ENCODE measurements at regions not wholly inside any gene's neighbourhood (a gene's known extent, or its start where the extent isn't known, plus 50 kb on each side); places are given as distances from the start of the nearest gene placed in this dataset.
A peak's percentile ranks its signal among the peaks of the same experiment; 100 is the strongest.

DNA sequence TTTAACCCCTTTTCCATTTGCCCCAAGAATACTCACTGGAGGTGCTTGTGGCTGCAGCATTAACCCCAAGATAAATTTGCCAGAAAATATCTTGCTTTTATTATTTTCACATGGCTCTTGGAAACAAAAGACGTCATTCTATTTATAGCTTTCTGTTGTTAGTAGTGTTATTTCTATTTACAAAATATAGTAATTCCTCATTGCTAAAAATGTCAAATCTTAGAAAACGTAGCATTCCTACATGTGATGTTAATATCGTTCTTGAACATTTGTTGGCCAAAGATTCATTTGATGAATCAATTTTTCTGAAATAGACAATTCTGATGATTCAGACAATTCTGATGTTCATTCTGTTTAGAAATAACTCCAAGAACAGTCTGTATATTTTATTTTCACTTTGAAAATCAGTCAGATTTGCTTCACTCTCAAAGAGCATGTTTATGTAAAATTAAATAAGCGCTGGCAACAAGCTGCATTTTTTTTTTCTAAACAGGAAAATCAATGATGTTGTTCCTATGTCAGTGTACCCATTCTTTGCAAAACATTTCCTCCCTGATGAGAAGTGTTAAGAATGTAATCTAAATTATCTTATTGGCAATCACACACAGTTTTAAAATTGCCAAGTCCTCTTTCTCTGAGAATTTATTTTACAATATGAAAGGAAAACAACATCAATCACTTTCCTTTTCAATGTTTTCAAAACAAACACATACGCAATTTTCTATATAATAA, 334.0 kb downstream of the KCTD12 start:
- Histone ChIP-seq H3K27ac (replicated peaks) (peak overlapping the region; percentile 4), H3K27me3 (ENCODE audit: low read depth) (no peaks in the 10 kb centered on the region), H3K4me3 (no peak overlapping the region), H3K36me3 (no peaks in the 10 kb centered on the region), H3K4me1 (peaks cover 4% of the 10 kb centered on the region), H3K9me3 (replicated peaks) (no peaks in the 10 kb centered on the region)
- TF ChIP-seq, protein P1, sequence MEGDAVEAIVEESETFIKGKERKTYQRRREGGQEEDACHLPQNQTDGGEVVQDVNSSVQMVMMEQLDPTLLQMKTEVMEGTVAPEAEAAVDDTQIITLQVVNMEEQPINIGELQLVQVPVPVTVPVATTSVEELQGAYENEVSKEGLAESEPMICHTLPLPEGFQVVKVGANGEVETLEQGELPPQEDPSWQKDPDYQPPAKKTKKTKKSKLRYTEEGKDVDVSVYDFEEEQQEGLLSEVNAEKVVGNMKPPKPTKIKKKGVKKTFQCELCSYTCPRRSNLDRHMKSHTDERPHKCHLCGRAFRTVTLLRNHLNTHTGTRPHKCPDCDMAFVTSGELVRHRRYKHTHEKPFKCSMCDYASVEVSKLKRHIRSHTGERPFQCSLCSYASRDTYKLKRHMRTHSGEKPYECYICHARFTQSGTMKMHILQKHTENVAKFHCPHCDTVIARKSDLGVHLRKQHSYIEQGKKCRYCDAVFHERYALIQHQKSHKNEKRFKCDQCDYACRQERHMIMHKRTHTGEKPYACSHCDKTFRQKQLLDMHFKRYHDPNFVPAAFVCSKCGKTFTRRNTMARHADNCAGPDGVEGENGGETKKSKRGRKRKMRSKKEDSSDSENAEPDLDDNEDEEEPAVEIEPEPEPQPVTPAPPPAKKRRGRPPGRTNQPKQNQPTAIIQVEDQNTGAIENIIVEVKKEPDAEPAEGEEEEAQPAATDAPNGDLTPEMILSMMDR (IDR thresholded peaks at IDR 0.05; ENCODE audit: borderline replicate concordance) = no peak
- intact Hi-C loops (cut with micrococcal nuclease) = no loop called here
- DNase-seq = no peak

DNA sequence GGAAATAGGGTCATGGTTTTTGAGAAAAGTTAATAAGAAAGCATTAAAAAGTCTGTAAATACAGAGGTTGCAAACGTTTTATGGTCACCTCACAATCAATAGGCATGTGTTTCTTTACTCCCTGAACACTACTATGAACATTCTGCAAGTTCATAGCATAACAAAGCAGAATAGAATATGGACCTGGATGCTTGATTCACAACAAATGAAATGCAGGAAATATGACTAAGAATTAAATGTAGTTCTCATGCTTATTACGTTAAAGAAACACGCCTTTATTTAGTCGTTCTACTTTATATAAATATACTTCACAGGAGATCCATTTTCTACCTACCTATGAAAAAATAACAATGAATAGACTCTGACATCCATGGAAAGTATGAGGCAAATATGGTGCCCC, 344.0 kb downstream of the KCTD12 start:
- TF ChIP-seq, protein P1 (IDR thresholded peaks at IDR 0.05; ENCODE audit: borderline replicate concordance) = no peak
- intact Hi-C loops (cut with micrococcal nuclease) = no loop called here
- Histone ChIP-seq H3K27me3 (ENCODE audit: low read depth) (no peaks in the 10 kb centered on the region), H3K4me1 (no peaks in the 10 kb centered on the region), H3K9me3 (replicated peaks) (peaks cover 21% of the 10 kb centered on the region), H3K27ac (replicated peaks) (no peak overlapping the region), H3K36me3 (no peaks in the 10 kb centered on the region), H3K4me3 (no peak overlapping the region)
- DNase-seq = no peak

DNA sequence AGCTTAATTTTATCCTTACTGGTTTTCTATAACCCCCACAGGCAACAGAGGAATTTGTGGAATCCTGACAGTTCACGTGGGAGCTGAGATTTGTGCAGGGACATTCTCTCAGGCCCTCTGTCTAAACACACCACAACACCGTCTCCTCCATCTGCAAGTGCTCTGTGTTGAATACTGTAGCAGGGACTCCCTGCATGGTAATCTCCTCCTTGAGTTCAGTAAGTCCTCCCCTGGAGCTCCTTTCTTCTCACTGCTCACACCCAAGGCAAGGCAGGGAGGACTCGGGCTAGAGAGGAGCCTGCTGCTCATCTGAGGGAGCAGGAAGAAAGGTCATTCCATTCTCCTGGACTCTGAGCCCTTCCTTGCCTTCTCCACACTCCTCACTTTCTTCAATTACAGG, 348.2 kb downstream of the KCTD12 start:
- H3K4me1 ChIP-seq = no peaks in the 10 kb centered on the region
- H3K27me3 ChIP-seq (ENCODE audit: low read depth) = no peaks in the 10 kb centered on the region
- H3K4me3 ChIP-seq = no peak overlapping the region
- no peak overlapping the region for H3K27ac ChIP-seq (replicated peaks)
- no peaks in the 10 kb centered on the region for H3K36me3 ChIP-seq
- no peak for DNase-seq
- intact Hi-C loops (cut with micrococcal nuclease) = no loop called here
- TF ChIP-seq, protein P1 (IDR thresholded peaks at IDR 0.05; ENCODE audit: borderline replicate concordance) = no peak
- peaks cover 15% of the 10 kb centered on the region for H3K9me3 ChIP-seq (replicated peaks)

GRCh38 chr13:76533251-76533650, 353.0 kb downstream of the KCTD12 start:
- intact Hi-C loops (cut with micrococcal nuclease) = no loop called here
- Histone ChIP-seq H3K9me3 (replicated peaks) (peaks cover 13% of the 10 kb centered on the region), H3K36me3 (no peaks in the 10 kb centered on the region), H3K4me1 (no peaks in the 10 kb centered on the region), H3K4me3 (no peak overlapping the region), H3K27ac (replicated peaks) (no peak overlapping the region), H3K27me3 (ENCODE audit: low read depth) (no peaks in the 10 kb centered on the region)
- TF ChIP-seq, protein P1 (IDR thresholded peaks at IDR 0.05; ENCODE audit: borderline replicate concordance) = no peak
- no peak for DNase-seq

GRCh38 chr13:76527041-76527440, 359.2 kb downstream of the KCTD12 start:
- Histone ChIP-seq H3K27ac (replicated peaks) (no peak overlapping the region), H3K27me3 (ENCODE audit: low read depth) (no peaks in the 10 kb centered on the region), H3K4me3 (no peak overlapping the region), H3K36me3 (no peaks in the 10 kb centered on the region), H3K9me3 (replicated peaks) (no peaks in the 10 kb centered on the region), H3K4me1 (no peaks in the 10 kb centered on the region)
- TF ChIP-seq, protein P1 (IDR thresholded peaks at IDR 0.05; ENCODE audit: borderline replicate concordance) = no peak
- no peak for DNase-seq
- intact Hi-C loops (cut with micrococcal nuclease) = no loop called here

All from left ventricle myocardium inferior (tissue), 1 donor.